GM21723 (cell line): ENCODE measurements at regions not wholly inside any gene's neighbourhood (a gene's known extent, or its start where the extent isn't known, plus 50 kb on each side); places are given as distances from the start of the nearest gene placed in this dataset.
"Not testable (repeated sequence)": the region's sequence is repeated elsewhere in the genome, so short reads cannot be mapped to it uniquely, and the experiment has no call there.

Experiments
- ATAC-seq: cut with Tn5 transposase; IDR thresholded peaks from one replicate; pipeline ENCODE4 v1.9.1; 2021; ENCODE audit warnings: mild to moderate bottlenecking, moderate library complexity; ENCODE audit not compliant: unreplicated experiment

- no peak for ATAC-seq
These were observed 52.7 kb upstream of the ZCCHC13 start for GRCh38 chrX:74251006-74251930.

- no peak for ATAC-seq
These were observed 53.4 kb upstream of the ZCCHC13 start for GRCh38 chrX:74250574-74250973.

- ATAC-seq, result no peak
These were observed 54.0 kb upstream of the ZCCHC13 start for GRCh38 chrX:74249963-74250362.

GRCh38 chrX:74248889-74249288 is 55.1 kb upstream of the ZCCHC13 start:
- ATAC-seq, result no peak

GRCh38 chrX:74246524-74246923 is 57.5 kb upstream of the ZCCHC13 start:
- no peak for ATAC-seq

- no peak for ATAC-seq
These were observed 61.4 kb upstream of the ZCCHC13 start for GRCh38 chrX:74242484-74243138.

- no peak for ATAC-seq
These were observed 61.9 kb upstream of the ZCCHC13 start for GRCh38 chrX:74242050-74242449.

- no peak for ATAC-seq
These were observed 65.2 kb upstream of the ZCCHC13 start for GRCh38 chrX:74238771-74239170.

- ATAC-seq, result no peak
These were observed 69.2 kb upstream of the ZCCHC13 start for GRCh38 chrX:74234818-74235217.

GRCh38 chrX:74232859-74233258 is 71.1 kb upstream of the ZCCHC13 start:
- ATAC-seq, result no peak

- no peak for ATAC-seq
These were observed 72.4 kb upstream of the ZCCHC13 start for GRCh38 chrX:74231625-74232024.

GRCh38 chrX:74230094-74230493 is 73.9 kb upstream of the ZCCHC13 start:
- no peak for ATAC-seq

- ATAC-seq, result no peak
These were observed 78.9 kb upstream of the ZCCHC13 start for GRCh38 chrX:74225111-74225510.

GRCh38 chrX:74220277-74220676 is 83.7 kb upstream of the ZCCHC13 start:
- no peak for ATAC-seq

- ATAC-seq, result no peak
These were observed 85.1 kb upstream of the ZCCHC13 start for GRCh38 chrX:74218895-74219294.

- no peak for ATAC-seq
These were observed 87.6 kb upstream of the ZCCHC13 start for GRCh38 chrX:74216421-74216820.

- ATAC-seq, result no peak
These were observed 92.1 kb upstream of the ZCCHC13 start for GRCh38 chrX:74211911-74212310.

GRCh38 chrX:74207539-74207938 is 96.4 kb upstream of the ZCCHC13 start:
- no peak for ATAC-seq

- no peak for ATAC-seq
These were observed 108.4 kb upstream of the ZCCHC13 start for GRCh38 chrX:74195605-74196004.

GRCh38 chrX:74195120-74195519 is 108.9 kb upstream of the ZCCHC13 start:
- no peak for ATAC-seq

- no peak for ATAC-seq
These were observed 116.8 kb upstream of the ZCCHC13 start for GRCh38 chrX:74187211-74187610.

GRCh38 chrX:74183047-74183446 is 120.9 kb upstream of the ZCCHC13 start:
- not testable (repeated sequence) for ATAC-seq
